Endothelial cell of umbilical vein (primary cell): ENCODE measurements at regions not wholly inside any gene's neighbourhood (a gene's known extent, or its start where the extent isn't known, plus 50 kb on each side); places are given as distances from the start of the nearest gene placed in this dataset.

Source experiments
- CTCF ChIP-seq, 2 donors: IDR thresholded peaks; 1 replicate in 1 of 2; 2 replicates in 1 of 2; pipeline ENCODE4 v1.5.1; 2011; ENCODE audit warnings: low read length in 2 of 2, mild to moderate bottlenecking in 2 of 2, moderate library complexity in 2 of 2, control low read depth in 1 of 2, inconsistent platforms in 1 of 2, low read depth in 1 of 2; ENCODE audit not compliant: insufficient read depth in 1 of 2; ENCODE audit errors: extremely low read depth in 1 of 2
- EZH2 ChIP-seq: IDR thresholded peaks from 2 replicates; pipeline ENCODE4 v1.6.1; 2012; ENCODE audit warnings: borderline replicate concordance, low read depth, mild to moderate bottlenecking, moderate library complexity, low read length, inconsistent platforms; ENCODE audit not compliant: severe bottlenecking
- FOS ChIP-seq: IDR thresholded peaks from 2 replicates; pipeline ENCODE4 v1.6.1; 2011; ENCODE audit warnings: mild to moderate bottlenecking, low read length, moderate library complexity, borderline replicate concordance; ENCODE audit not compliant: insufficient read depth
- JUN ChIP-seq: IDR thresholded peaks from 2 replicates; pipeline ENCODE4 v1.6.1; 2011; ENCODE audit warnings: borderline replicate concordance, low read depth; ENCODE audit not compliant: insufficient read length, insufficient read depth
- MAX ChIP-seq: IDR thresholded peaks from 2 replicates; pipeline ENCODE4 v1.6.1; 2011; ENCODE audit not compliant: insufficient read depth, insufficient read length
- POLR2A ChIP-seq: IDR thresholded peaks from 2 replicates; pipeline ENCODE4 v1.6.1; 2012; ENCODE audit warnings: low read depth, mild to moderate bottlenecking, control low read depth, low read length
- POLR2AphosphoS5 ChIP-seq: IDR thresholded peaks from 2 replicates; pipeline ENCODE4 v1.6.1; 2012; ENCODE audit warnings: low read depth, mild to moderate bottlenecking, control low read depth, low read length, moderate library complexity; ENCODE audit not compliant: insufficient read depth

- TF ChIP-seq POLR2AphosphoS5, result no peak
- TF ChIP-seq CTCF (IDR thresholded peaks at IDR 0.05; ENCODE audit: extremely low read depth in 1 of 2, insufficient read depth in 1 of 2, low read depth in 1 of 2, low read length in 2 of 2), result no peak
- no peak for TF ChIP-seq EZH2
- no peak for TF ChIP-seq POLR2A
- TF ChIP-seq MAX, result no peak
- TF ChIP-seq FOS, result no peak
- no peak for TF ChIP-seq JUN
Measured at GRCh38 chr7:31260851-31261250, 79.7 kb downstream of the NEUROD6 start.
